ENCODE measurements at regions not wholly inside any gene's neighbourhood (a gene's known extent, or its start where the extent isn't known, plus 50 kb on each side); places are given as distances from the start of the nearest gene placed in this dataset.
"Not testable (repeated sequence)": the region's sequence is repeated elsewhere in the genome, so short reads cannot be mapped to it uniquely, and the experiment has no call there.

GRCh38 chr2:8552293-8552801 is 129.5 kb upstream of the ID2 start:
- DNase-seq: no peak

DNA sequence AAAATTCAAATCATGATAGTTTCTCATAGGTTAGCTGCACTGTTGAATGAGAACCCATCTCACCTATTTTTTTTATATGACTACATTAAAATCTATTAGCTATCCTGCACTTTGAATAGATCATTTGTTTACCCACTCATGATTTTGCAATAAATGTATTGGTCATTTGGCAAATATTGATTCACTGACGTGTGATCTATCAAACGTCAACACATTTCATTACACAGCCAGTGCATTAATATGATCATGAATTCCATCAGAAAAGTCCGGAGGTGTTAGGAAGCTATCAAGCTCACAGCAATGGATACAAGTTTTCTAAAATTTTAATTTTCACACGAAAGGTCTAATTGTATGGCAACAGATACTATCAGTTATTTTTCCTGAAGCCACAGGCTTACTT is 128.2 kb upstream of the ID2 start:
- no peak for DNase-seq

DNA sequence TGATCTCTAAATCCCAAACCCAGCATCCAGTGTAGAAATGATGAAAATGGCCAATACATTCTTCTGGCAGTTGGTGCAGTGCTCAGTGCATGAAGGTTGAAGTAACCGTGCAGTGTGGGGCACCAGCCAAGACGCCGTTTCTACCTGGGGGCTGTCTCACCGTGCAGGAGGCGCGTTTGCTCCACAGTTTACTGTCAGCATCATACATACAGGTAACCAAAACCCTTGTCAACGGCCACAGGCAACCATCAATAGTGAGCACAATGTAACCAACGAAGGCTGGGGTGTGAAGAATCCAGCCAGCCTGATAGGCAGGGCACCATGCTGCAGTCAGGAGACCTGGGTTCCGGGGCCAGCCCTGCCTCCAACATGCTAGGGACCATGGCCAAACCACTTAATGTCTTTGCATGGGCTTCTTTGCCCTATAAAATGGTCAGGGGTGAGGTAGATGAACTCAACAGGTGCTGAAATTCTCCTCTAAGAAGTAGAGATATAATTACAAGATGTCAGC is 127.5 kb upstream of the ID2 start:
- DNase-seq: no peak

DNA sequence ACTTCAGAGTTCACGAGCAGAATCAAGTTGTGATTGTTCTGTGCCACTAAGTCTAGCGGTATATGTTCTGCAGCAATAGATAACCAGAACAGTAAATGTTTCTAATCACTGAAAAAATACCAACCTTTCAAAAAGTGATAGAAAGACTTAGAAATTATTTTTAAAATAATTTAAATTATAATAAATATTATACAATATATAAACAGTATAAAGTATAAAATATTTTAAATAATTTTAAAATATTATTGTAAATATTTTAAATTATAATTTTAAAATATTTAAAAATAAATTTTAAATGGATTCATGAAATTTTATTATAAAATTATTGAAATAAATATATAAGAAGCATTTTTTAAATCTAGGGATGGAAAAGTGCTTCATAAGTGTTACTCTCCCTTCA is 126.3 kb upstream of the ID2 start:
- no peak for DNase-seq

GRCh38 chr2:8558096-8558495 is 123.8 kb upstream of the ID2 start:
- no peak for DNase-seq

- no peak for DNase-seq
Observed at GRCh38 chr2:8558956-8559355, 122.9 kb upstream of the ID2 start.

DNA sequence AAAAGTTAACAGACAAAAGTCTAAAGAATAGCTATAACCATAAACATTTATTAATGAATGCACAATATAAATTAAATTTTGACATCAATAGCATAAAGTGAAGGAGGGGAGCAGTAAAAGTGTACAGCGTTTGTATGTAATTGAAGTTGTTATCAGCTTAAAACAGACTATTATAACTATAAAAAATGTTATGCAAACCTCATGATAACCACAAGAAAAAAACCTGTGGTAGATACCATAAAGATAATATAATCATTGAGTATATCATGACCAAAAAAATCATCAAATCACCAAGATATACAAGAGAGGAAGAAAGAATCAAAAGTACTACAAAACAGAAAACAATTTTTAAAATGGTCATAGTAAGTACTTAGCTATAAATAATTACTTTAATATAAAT is 122.1 kb upstream of the ID2 start:
- DNase-seq: no peak

DNA sequence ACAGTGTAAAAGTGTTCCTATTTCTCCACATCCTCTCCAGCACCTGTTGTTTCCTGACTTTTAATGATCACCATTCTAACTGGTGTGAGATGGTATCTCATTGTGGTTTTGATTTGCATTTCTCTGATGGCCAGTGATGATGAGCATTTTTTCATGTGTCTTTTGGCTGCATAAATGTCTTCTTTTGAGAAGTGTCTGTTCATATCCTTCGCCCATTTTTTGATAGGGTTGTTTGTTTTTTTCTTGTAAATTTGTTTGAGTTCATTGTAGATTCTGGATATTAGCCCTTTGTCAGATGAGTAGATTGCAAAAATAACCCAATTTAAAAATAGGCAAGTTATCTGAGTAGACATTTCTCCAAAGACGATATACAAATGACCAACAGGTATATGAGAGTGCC is 120.2 kb upstream of the ID2 start:
- not testable (repeated sequence) for DNase-seq

- no peak for DNase-seq
Observed at GRCh38 chr2:8563814-8564474, 117.9 kb upstream of the ID2 start.

DNA sequence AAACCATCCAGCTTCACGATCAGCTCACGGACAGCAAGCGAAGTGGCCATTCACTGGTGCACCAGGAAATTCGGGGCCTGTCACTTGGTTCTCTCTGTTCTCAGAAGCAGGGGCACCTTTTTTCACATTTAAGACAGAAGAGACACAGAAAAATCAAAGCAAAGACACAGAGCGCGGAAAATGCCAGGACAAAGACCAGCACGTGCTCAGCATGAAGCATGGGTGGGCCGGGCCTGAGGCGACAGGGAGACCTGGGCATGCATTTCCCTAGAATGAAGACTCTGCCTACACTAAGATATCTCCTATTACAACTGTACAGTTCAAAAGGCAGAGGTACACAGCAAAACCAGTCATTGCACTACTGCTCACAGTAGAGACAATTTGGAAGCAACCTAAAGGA is 117.4 kb upstream of the ID2 start:
- DNase-seq: no peak

- no peak for DNase-seq
Observed at GRCh38 chr2:8565399-8566154, 116.3 kb upstream of the ID2 start.

DNA sequence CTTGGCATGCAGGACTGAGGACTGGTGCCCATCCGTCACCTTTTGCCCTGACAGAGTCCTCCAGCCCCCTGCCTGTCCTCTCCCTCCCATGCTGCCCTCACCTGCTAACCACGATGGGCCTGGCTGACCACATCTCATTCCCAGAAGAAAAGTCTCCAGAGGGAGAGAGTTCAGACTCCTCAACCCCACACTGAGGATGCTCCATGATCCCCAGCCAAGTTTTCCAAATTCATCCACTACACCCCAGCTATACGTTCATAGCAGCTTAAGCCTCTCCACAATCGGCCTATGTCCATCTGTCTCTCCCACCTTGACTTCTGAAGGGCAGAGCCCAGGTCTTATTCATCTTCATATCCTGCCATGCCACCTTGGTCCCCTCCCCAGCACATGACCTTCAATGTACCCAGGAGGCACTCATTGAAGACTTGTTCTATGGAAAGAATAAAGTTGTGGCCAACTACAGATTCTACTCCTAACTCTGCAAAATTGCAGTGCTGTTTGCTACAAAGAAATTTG is 115.6 kb upstream of the ID2 start:
- no peak for DNase-seq

- no peak for DNase-seq
Observed at GRCh38 chr2:8566774-8567468, 114.9 kb upstream of the ID2 start.

DNA sequence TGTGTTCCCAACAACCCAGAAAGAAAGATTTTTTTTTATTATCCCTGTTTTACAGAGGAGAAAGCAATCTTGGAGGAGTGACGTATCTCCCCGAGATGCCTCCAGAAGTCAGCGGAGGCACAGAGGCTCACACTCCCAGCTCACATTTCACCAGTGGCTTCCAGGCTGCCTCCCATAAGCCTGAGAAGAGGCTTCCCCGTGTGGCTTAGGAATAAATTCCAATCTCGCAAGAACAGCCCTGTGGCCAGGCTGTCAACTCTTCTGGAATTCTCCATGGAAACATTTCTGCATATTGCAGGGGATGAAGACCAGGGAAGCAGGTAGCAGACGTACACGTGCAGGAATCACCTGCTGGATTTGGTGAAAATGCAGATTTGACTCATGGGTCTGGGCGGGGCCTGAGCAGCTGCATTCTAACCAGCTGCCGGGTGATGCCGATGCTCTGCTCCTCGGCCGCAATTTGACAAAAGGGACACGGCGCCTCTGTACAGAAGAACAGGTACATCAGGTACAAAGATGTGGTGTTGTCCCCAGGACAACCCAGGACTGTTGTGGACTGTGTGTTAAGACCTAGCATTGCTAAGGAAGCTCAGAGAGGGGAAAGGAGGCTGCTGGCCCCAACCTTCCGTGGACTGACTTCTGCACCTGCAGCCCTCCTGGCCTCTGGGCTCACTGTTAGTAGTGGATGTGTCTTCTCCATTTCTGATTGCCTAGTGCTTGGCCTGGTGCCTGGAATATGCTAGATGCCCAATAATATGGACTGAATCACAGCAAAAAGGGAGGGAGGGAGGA is 114.2 kb upstream of the ID2 start:
- DNase-seq: no peak

DNA sequence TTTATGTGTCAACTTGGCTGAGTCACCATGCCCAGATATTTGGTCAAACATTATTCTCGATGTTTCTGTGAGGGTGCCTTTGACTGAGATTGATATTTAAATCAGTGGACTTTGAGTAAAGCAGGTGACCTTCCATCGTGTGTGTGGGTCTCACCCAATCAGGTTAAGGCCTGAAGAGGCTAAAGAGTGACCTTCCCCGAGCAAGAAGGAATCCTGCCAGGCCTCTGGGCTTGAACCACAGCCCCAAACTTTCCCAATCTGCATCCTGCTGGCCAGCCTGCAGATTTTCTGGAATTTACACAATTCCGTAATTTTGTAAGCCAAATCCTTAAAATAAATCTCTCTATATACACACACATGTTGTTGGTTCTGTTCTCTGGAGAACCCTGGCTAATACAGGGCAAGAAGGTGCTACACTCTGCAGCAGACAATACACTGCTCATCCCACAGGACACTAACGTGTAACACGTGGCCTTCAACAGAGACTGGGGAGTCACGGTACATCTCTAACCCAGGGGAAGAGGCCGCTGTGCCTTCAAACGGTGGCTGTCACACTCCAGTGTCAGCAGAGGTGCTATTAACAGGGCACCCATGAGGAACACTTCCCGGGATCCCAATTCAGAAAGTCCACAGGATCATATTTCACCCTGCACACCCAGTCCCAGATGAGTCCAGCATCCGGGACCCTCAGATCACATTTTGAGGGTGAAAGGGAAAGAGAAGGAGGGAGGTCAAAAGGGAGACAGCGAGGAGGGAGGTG is 113.1 kb upstream of the ID2 start:
- no peak for DNase-seq

GRCh38 chr2:8569332-8569930 is 112.4 kb upstream of the ID2 start:
- no peak for DNase-seq

GRCh38 chr2:8570637-8571036 is 111.2 kb upstream of the ID2 start:
- DNase-seq: no peak

- no peak for DNase-seq
Observed at GRCh38 chr2:8571301-8571791, 110.5 kb upstream of the ID2 start.

GRCh38 chr2:8571792-8572499 is 109.9 kb upstream of the ID2 start:
- no peak for DNase-seq

GRCh38 chr2:8572712-8573233 is 109.1 kb upstream of the ID2 start:
- no peak for DNase-seq
